ENCODE measurements at regions not wholly inside any gene's neighbourhood (a gene's known extent, or its start where the extent isn't known, plus 50 kb on each side); places are given as distances from the start of the nearest gene placed in this dataset.
"Not testable (repeated sequence)": the region's sequence is repeated elsewhere in the genome, so short reads cannot be mapped to it uniquely, and the experiment has no call there.

DNA sequence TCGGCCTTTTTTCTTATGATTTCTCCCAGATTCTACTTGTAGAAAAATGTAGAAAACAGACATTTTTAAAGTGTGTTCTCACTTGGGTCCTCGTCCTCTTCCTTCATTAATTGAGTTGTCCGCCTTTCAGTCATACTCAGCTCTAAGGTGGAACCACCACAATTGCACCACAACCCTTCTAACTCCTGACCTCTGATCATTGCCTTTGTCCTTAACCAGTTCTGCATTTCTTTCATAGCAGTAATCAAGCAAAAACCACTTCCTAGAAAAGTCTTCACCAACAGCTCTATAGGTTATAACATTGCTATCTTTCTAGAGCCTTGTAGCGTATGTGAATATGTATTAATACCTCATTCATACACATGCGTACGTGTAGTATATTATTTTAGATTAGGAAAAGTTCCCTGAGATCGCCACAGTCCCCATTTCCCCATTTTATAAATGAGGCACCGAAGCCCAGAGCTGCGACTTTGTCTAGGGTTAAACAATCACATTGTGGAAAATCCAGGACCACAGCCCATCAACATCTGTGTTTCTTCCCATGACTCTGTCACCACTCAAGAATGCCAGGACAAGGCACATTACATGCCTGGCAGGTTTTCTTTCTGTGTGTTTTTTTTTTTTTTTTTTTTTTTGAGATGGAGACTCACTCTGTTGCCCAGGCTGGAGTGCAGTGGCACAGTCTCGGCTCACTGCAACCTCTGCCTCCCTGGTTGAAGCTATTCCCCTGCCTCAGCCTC lies 175.5 kb downstream of the BTBD3 start:
- no peak overlapping the region for H3K4me3 ChIP-seq (replicated peaks; ENCODE audit: insufficient read depth, low read length)
- peak; percentile 18 to 72 for DNase-seq (ENCODE audit: low read depth in 1 of 2, low spot score in 1 of 2)
- TF ChIP-seq, protein P1, sequence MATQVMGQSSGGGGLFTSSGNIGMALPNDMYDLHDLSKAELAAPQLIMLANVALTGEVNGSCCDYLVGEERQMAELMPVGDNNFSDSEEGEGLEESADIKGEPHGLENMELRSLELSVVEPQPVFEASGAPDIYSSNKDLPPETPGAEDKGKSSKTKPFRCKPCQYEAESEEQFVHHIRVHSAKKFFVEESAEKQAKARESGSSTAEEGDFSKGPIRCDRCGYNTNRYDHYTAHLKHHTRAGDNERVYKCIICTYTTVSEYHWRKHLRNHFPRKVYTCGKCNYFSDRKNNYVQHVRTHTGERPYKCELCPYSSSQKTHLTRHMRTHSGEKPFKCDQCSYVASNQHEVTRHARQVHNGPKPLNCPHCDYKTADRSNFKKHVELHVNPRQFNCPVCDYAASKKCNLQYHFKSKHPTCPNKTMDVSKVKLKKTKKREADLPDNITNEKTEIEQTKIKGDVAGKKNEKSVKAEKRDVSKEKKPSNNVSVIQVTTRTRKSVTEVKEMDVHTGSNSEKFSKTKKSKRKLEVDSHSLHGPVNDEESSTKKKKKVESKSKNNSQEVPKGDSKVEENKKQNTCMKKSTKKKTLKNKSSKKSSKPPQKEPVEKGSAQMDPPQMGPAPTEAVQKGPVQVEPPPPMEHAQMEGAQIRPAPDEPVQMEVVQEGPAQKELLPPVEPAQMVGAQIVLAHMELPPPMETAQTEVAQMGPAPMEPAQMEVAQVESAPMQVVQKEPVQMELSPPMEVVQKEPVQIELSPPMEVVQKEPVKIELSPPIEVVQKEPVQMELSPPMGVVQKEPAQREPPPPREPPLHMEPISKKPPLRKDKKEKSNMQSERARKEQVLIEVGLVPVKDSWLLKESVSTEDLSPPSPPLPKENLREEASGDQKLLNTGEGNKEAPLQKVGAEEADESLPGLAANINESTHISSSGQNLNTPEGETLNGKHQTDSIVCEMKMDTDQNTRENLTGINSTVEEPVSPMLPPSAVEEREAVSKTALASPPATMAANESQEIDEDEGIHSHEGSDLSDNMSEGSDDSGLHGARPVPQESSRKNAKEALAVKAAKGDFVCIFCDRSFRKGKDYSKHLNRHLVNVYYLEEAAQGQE (IDR thresholded peaks at IDR 0.05; ENCODE audit: insufficient replicate concordance, low read depth) = no peak
- TF ChIP-seq, protein P2, sequence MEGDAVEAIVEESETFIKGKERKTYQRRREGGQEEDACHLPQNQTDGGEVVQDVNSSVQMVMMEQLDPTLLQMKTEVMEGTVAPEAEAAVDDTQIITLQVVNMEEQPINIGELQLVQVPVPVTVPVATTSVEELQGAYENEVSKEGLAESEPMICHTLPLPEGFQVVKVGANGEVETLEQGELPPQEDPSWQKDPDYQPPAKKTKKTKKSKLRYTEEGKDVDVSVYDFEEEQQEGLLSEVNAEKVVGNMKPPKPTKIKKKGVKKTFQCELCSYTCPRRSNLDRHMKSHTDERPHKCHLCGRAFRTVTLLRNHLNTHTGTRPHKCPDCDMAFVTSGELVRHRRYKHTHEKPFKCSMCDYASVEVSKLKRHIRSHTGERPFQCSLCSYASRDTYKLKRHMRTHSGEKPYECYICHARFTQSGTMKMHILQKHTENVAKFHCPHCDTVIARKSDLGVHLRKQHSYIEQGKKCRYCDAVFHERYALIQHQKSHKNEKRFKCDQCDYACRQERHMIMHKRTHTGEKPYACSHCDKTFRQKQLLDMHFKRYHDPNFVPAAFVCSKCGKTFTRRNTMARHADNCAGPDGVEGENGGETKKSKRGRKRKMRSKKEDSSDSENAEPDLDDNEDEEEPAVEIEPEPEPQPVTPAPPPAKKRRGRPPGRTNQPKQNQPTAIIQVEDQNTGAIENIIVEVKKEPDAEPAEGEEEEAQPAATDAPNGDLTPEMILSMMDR (IDR thresholded peaks at IDR 0.05; ENCODE audit: insufficient read depth, low read length) = no peak
- peak; percentile 86 for TF ChIP-seq SPI1 (IDR thresholded peaks at IDR 0.05; ENCODE audit: borderline replicate concordance, low read depth)
- H3K27me3 ChIP-seq (ENCODE audit: insufficient read depth, poor library complexity, severe bottlenecking) = no peaks in the 10 kb centered on the region
- H3K27ac ChIP-seq (replicated peaks) = no peak overlapping the region

DNA sequence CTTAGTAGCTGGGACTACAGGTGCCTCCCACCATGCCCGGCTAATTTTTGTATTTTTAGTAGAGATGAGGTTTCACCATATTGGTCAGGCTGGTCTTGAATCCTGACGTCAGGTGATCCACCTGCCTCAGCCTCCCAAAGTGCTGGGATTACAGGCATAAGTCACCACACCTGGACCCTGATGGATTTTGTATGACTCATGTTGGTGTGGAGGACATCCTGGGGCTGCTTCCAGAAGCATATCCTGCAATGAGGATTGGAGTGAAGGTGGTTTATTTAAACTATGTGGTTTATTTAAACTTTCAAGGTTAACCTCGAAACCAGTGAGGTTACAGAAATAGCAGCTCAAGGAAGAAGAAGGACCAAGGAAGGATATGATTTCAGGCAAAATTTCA lies 176.1 kb downstream of the BTBD3 start:
- H3K4me3 ChIP-seq (replicated peaks; ENCODE audit: insufficient read depth, low read length); DNase-seq (ENCODE audit: low read depth in 1 of 2, low spot score in 1 of 2); H3K27ac ChIP-seq (replicated peaks); H3K27me3 ChIP-seq (ENCODE audit: insufficient read depth, poor library complexity, severe bottlenecking): not testable (repeated sequence)

DNA sequence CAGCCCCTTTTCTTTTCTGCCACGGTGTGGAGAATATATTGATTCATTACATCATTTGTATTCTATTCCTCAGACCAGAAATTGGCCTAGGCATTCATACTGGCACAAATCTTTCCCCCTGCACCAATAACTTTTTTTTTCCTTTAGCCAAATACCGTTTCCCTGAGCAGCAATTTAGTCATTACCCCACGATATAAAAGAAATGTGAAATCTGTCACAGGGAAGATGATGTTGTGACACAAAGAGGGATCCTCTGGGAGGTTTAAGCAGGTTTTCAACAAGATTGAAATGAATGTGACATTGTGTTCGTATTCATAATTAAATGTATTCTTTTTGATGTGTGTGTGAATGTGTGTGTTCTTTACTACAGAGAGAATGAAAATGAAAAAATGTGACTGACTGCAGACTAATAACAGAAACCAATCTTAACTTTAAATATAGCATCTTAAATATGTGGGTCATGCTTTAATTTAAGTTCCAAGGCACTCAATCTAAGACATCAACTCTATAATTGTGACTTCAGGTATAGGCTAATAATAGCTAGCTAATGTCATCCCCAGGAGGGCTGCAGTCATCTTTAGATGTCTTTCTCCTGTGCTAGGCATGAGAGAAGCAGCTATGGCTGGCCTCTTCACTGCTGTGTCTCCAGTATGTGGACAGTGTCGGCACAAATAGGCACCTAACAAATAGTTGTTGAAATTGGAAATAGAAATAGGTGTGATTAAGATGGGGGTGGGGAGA lies 177.7 kb downstream of the BTBD3 start:
- TF ChIP-seq POLR2AphosphoS5 (IDR thresholded peaks at IDR 0.05; ENCODE audit: low read depth) (no peak), GABPA (IDR thresholded peaks at IDR 0.05; ENCODE audit: low read depth) (no peak), SPI1 (IDR thresholded peaks at IDR 0.05; ENCODE audit: borderline replicate concordance, low read depth) (no peak)
- TF ChIP-seq, protein P1 (IDR thresholded peaks at IDR 0.05; ENCODE audit: insufficient replicate concordance, low read depth) = no peak
- TF ChIP-seq, protein P2 (IDR thresholded peaks at IDR 0.05; ENCODE audit: insufficient read depth, low read length) = no peak
- H3K27me3 ChIP-seq (ENCODE audit: insufficient read depth, poor library complexity, severe bottlenecking) = no peaks in the 10 kb centered on the region
- no peak for DNase-seq (ENCODE audit: low read depth in 1 of 2, low spot score in 1 of 2)
- H3K27ac ChIP-seq (replicated peaks) = no peak overlapping the region
- H3K4me3 ChIP-seq (replicated peaks; ENCODE audit: insufficient read depth, low read length) = no peak overlapping the region

DNA sequence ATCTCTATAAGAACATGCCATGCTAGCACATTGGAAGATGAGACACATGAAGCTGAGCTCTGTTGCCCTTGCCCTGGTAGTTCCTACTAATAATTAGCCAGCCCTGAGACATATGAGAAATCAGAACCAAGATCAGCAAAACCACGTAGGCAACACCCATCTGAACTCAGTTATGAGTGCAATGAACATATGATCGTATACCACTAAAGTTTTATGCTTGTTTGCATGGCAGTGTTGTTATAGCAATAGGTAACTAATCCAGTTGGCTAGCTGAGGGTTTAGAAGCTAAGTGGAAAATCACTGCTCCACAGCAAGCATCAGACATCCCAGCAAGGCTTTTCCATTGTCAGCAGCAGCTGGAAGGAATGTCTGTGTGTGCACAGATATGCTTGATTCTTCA lies 180.7 kb downstream of the BTBD3 start:
- H3K27ac ChIP-seq (replicated peaks) = no peak overlapping the region
- no peak for TF ChIP-seq POLR2AphosphoS5 (IDR thresholded peaks at IDR 0.05; ENCODE audit: low read depth)
- TF ChIP-seq SPI1 (IDR thresholded peaks at IDR 0.05; ENCODE audit: borderline replicate concordance, low read depth) = no peak
- TF ChIP-seq, protein P2 (IDR thresholded peaks at IDR 0.05; ENCODE audit: insufficient read depth, low read length) = no peak
- TF ChIP-seq, protein P1 (IDR thresholded peaks at IDR 0.05; ENCODE audit: insufficient replicate concordance, low read depth) = no peak
- TF ChIP-seq GABPA (IDR thresholded peaks at IDR 0.05; ENCODE audit: low read depth) = no peak
- no peaks in the 10 kb centered on the region for H3K27me3 ChIP-seq (ENCODE audit: insufficient read depth, poor library complexity, severe bottlenecking)
- no peak for DNase-seq (ENCODE audit: low read depth in 1 of 2, low spot score in 1 of 2)
- H3K4me3 ChIP-seq (replicated peaks; ENCODE audit: insufficient read depth, low read length) = no peak overlapping the region

Measured in HL-60 (cell line).